Karpas-422 (cell line): ENCODE measurements at regions not wholly inside any gene's neighbourhood (a gene's known extent, or its start where the extent isn't known, plus 50 kb on each side); places are given as distances from the start of the nearest gene placed in this dataset.

Experiments used
- DNase-seq: peaks from one replicate; pipeline ENCODE4 v3.0.0-alpha.2; 2015
- H2AFZ ChIP-seq: fragments of 200-600 bp; sonication (generic); 2 replicates; pipeline ENCODE4 v1.6.1; 2014; ENCODE audit warnings: antibody characterized with exemption, low read length, mixed read lengths
- H3K27ac ChIP-seq: fragments of 200-600 bp; sonication (generic); 2 replicates; pipeline ENCODE4 v1.5.1; 2014; ENCODE audit warnings: mild to moderate bottlenecking, low read length, moderate library complexity
- H3K27me3 ChIP-seq: fragments of 200-600 bp; sonication (generic); 2 replicates; pipeline ENCODE4 v1.6.1; 2014; ENCODE audit warnings: low read length, mixed read lengths
- H3K36me3 ChIP-seq: fragments of 200-600 bp; sonication (generic); 2 replicates; pipeline ENCODE4 v1.6.1; 2014; ENCODE audit warnings: low read length, mixed read lengths; ENCODE audit not compliant: insufficient read depth
- H3K4me1 ChIP-seq: fragments of 200-600 bp; sonication (generic); 2 replicates; pipeline ENCODE4 v1.6.1; 2014; ENCODE audit warnings: mild to moderate bottlenecking, low read length, mixed read lengths
- H3K4me2 ChIP-seq: fragments of 200-600 bp; sonication (generic); 2 replicates; pipeline ENCODE4 v1.6.1; 2014; ENCODE audit warnings: low read length, low read depth, mild to moderate bottlenecking; ENCODE audit not compliant: poor library complexity, severe bottlenecking
- H3K4me3 ChIP-seq: fragments of 200-600 bp; sonication (generic); 2 replicates; pipeline ENCODE4 v1.5.1; 2014; ENCODE audit warnings: mild to moderate bottlenecking, antibody characterized with exemption, low read length, mixed read lengths
- H3K79me2 ChIP-seq: fragments of 200-600 bp; sonication (generic); 2 replicates; pipeline ENCODE4 v1.6.1; 2014; ENCODE audit warnings: mild to moderate bottlenecking, low read length, mixed read lengths
- H3K9ac ChIP-seq: fragments of 200-600 bp; sonication (generic); 2 replicates; pipeline ENCODE4 v1.6.0; 2014; ENCODE audit warnings: low read length
- H3K9me2 ChIP-seq: fragments of 200-600 bp; sonication (generic), shearing (Covaris generic); replicated peaks from 2 replicates; pipeline ENCODE4 v1.6.0; 2014; ENCODE audit warnings: mild to moderate bottlenecking, low read length, moderate library complexity; ENCODE audit not compliant: insufficient read depth
- H3K9me3 ChIP-seq: fragments of 300-700, 200-600 bp; sonication (generic); 2 replicates; pipeline ENCODE4 v1.6.1; 2014; ENCODE audit warnings: low read length, mixed read lengths
- H4K20me1 ChIP-seq: fragments of 200-600 bp; sonication (generic); 2 replicates; pipeline ENCODE4 v1.6.1; 2014; ENCODE audit warnings: mild to moderate bottlenecking, antibody characterized with exemption, low read length, low read depth; ENCODE audit not compliant: insufficient read depth

DNA sequence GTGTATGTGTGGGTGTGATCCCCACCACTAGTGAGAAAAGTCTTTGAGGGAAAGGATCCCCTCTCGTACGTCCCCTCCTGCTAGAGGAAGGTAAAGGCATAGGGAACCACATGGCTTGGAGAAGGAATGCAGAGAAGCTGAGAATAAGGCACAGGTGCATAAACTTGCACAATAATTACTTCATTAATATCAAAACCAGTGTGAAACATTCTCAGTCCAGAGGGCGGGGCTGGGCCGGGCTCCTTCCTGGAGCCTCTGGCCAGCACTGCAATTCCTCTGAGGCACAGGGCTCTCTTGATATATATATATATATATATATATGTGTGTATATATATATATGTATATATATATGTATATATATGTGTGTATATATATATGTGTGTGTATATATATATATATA is 162.6 kb downstream of the TSEN15 start:
- Histone ChIP-seq H3K27ac (no peak overlapping the region), H3K9me2 (no peaks in the 10 kb centered on the region), H4K20me1 (no peaks in the 10 kb centered on the region), H3K79me2 (no peaks in the 10 kb centered on the region), H3K9me3 (no peaks in the 10 kb centered on the region), H3K4me3 (no peak overlapping the region), H3K4me1 (no peaks in the 10 kb centered on the region), H3K27me3 (no peaks in the 10 kb centered on the region), H3K4me2 (no peak overlapping the region), H2AFZ (no peak overlapping the region), H3K9ac (no peak overlapping the region), H3K36me3 (no peaks in the 10 kb centered on the region)
- no peak for DNase-seq

DNA sequence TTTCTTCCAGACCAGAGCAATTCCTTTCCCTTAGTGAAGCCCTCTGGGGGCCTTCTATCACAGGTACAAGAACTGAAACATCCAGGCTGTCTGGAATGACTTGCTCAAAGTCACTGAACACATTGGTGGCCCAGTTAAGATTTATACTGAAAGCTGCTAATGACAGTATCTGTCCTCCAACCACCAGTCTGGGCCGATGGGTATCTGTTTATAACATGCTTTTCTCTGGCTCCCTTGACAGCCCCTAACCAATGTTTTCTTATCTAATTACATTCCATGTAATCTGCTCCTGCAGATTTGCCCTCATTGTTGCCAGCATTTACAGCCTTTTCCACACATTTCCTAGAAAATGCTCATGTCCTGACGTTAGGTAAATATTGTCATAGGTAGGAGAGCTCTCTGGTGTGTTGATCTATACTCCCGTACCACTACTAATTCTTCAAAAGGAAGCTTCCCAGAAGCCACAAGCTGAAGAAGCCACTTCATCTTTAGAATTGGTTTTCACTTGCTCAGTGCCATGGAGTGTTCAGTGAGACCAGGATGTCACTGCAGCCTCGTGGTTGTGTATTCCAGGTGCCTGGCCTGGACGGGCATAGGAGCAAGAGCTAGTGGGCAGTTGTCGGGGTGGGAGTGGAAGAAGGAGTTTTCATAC is 163.9 kb downstream of the TSEN15 start:
- Histone ChIP-seq H3K27ac (no peak overlapping the region), H4K20me1 (no peaks in the 10 kb centered on the region), H3K79me2 (no peaks in the 10 kb centered on the region), H3K36me3 (no peaks in the 10 kb centered on the region), H3K4me3 (no peak overlapping the region), H3K9ac (no peak overlapping the region), H3K9me2 (no peaks in the 10 kb centered on the region), H3K27me3 (no peaks in the 10 kb centered on the region), H3K4me2 (no peak overlapping the region), H3K4me1 (no peaks in the 10 kb centered on the region), H3K9me3 (no peaks in the 10 kb centered on the region), H2AFZ (no peak overlapping the region)
- no peak for DNase-seq

DNA sequence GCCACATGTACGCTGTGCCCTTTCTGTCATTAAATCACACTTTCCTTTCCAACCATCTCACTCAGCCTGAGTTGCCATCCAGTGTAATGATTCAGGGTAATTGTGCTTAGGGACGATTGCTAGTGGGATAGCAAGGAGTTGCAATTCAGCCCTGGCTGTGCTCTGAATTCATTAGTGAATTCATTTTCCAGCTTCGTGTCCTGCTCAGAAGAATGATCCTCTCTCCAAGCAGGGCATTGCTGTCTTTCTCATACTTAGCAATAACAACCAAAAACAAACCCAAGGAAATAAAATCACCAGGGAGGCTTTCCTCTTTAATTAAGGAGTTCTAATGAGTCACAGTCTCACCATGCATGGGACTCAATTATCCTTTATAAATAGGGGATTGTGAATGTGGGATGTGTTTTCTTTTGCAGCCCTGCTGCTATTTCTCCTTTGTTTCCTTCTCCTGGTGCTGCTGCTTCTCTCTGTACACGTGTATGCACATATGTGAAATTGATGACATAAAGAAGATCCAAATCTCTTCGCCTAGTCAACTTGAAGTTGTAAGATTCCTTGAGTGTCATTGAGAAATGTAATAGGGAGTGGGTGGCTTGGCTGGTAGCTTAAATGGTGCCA is 167.0 kb downstream of the TSEN15 start:
- no peaks in the 10 kb centered on the region for H4K20me1 ChIP-seq
- H3K9me3 ChIP-seq: no peaks in the 10 kb centered on the region
- no peak for DNase-seq
- H3K4me2 ChIP-seq: no peak overlapping the region
- no peak overlapping the region for H3K4me3 ChIP-seq
- no peaks in the 10 kb centered on the region for H3K27me3 ChIP-seq
- H3K79me2 ChIP-seq: no peaks in the 10 kb centered on the region
- H3K9ac ChIP-seq: no peak overlapping the region
- no peak overlapping the region for H3K27ac ChIP-seq
- H3K4me1 ChIP-seq: no peaks in the 10 kb centered on the region
- H3K9me2 ChIP-seq: no peaks in the 10 kb centered on the region
- no peaks in the 10 kb centered on the region for H3K36me3 ChIP-seq
- H2AFZ ChIP-seq: no peak overlapping the region

GRCh38 chr1:184219414-184219813 is 167.4 kb upstream of the C1orf21 start:
- Histone ChIP-seq H4K20me1 (no peaks in the 10 kb centered on the region), H3K27me3 (no peaks in the 10 kb centered on the region), H3K9ac (no peak overlapping the region), H3K36me3 (no peaks in the 10 kb centered on the region), H2AFZ (no peak overlapping the region), H3K4me1 (no peaks in the 10 kb centered on the region), H3K27ac (no peak overlapping the region), H3K9me3 (no peaks in the 10 kb centered on the region), H3K4me2 (no peak overlapping the region), H3K9me2 (no peaks in the 10 kb centered on the region), H3K4me3 (no peak overlapping the region), H3K79me2 (no peaks in the 10 kb centered on the region)
- DNase-seq: no peak

GRCh38 chr1:184219883-184220282 is 166.9 kb upstream of the C1orf21 start:
- H3K9me2 ChIP-seq: no peaks in the 10 kb centered on the region
- no peaks in the 10 kb centered on the region for H3K79me2 ChIP-seq
- no peaks in the 10 kb centered on the region for H3K27me3 ChIP-seq
- H3K4me2 ChIP-seq: no peak overlapping the region
- H3K4me1 ChIP-seq: no peaks in the 10 kb centered on the region
- no peak overlapping the region for H3K9ac ChIP-seq
- no peaks in the 10 kb centered on the region for H4K20me1 ChIP-seq
- H3K9me3 ChIP-seq: no peaks in the 10 kb centered on the region
- H2AFZ ChIP-seq: no peak overlapping the region
- H3K36me3 ChIP-seq: no peaks in the 10 kb centered on the region
- no peak overlapping the region for H3K27ac ChIP-seq
- H3K4me3 ChIP-seq: no peak overlapping the region
- DNase-seq: no peak

DNA sequence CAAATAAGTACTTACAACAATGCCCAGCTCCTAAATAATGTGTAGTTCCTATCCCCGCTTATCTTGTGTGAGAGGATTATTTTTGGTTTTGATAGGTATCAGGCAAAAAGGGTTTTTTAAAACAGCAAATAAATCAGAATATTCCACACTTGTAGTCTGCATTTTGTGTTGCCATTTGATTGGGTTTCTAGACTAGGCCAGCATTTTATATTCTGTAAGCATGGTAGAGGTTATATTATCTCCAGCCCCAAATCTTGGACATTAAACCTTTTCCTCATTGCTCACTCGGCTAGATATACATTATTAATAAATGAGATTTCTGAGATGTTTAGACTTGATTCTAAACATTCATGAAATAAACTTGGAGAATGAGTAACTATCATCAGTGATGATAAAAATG is 165.7 kb upstream of the C1orf21 start:
- Histone ChIP-seq H3K79me2 (no peaks in the 10 kb centered on the region), H3K27ac (no peak overlapping the region), H3K4me1 (no peaks in the 10 kb centered on the region), H3K36me3 (no peaks in the 10 kb centered on the region), H3K9me3 (no peaks in the 10 kb centered on the region), H3K9ac (no peak overlapping the region), H3K4me3 (no peak overlapping the region), H2AFZ (no peak overlapping the region), H4K20me1 (no peaks in the 10 kb centered on the region), H3K4me2 (no peak overlapping the region), H3K27me3 (no peaks in the 10 kb centered on the region), H3K9me2 (no peaks in the 10 kb centered on the region)
- no peak for DNase-seq

GRCh38 chr1:184222652-184223052 is 164.2 kb upstream of the C1orf21 start:
- no peaks in the 10 kb centered on the region for H3K36me3 ChIP-seq
- H3K9me3 ChIP-seq: no peaks in the 10 kb centered on the region
- H4K20me1 ChIP-seq: no peaks in the 10 kb centered on the region
- no peaks in the 10 kb centered on the region for H3K9me2 ChIP-seq
- no peak overlapping the region for H3K4me2 ChIP-seq
- H3K27ac ChIP-seq: no peak overlapping the region
- no peak overlapping the region for H2AFZ ChIP-seq
- H3K79me2 ChIP-seq: no peaks in the 10 kb centered on the region
- peak; percentile 71 for DNase-seq
- H3K4me1 ChIP-seq: no peaks in the 10 kb centered on the region
- H3K27me3 ChIP-seq: no peaks in the 10 kb centered on the region
- no peak overlapping the region for H3K4me3 ChIP-seq
- H3K9ac ChIP-seq: no peak overlapping the region

DNA sequence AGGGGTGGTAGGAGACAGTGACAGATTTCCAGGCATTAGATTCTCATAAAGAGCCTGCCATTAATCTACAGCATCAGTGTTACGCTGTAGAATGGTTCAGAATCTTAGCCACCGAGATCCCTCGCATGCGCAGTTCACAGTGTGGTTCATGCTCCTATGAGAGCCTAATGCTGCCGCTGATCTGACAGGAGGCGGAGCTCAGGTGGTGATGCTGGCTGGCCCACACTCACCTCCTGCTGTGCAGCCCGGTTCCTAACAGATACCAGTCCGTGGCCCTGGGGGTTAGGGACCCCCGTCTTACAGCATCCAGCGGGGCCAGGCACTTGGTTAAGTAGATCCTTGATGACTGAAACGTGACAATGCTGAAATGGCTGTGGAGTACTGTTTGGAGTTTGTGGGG is 163.6 kb upstream of the C1orf21 start:
- H3K9ac ChIP-seq: no peak overlapping the region
- H3K27me3 ChIP-seq: no peaks in the 10 kb centered on the region
- no peak overlapping the region for H3K4me3 ChIP-seq
- H3K79me2 ChIP-seq: no peaks in the 10 kb centered on the region
- no peaks in the 10 kb centered on the region for H3K4me1 ChIP-seq
- H3K27ac ChIP-seq: no peak overlapping the region
- H3K9me2 ChIP-seq: no peaks in the 10 kb centered on the region
- H4K20me1 ChIP-seq: no peaks in the 10 kb centered on the region
- H3K4me2 ChIP-seq: no peak overlapping the region
- H3K9me3 ChIP-seq: no peaks in the 10 kb centered on the region
- no peaks in the 10 kb centered on the region for H3K36me3 ChIP-seq
- no peak for DNase-seq
- H2AFZ ChIP-seq: no peak overlapping the region
